CD4-positive, alpha-beta T cell treated with Interleukin-6 at 100 ng/mL for 8 hours (primary cell): ENCODE measurements at regions not wholly inside any gene's neighbourhood (a gene's known extent, or its start where the extent isn't known, plus 50 kb on each side); places are given as distances from the start of the nearest gene placed in this dataset.

Experiments
- DNase-seq: peaks from one replicate; pipeline ENCODE4 v3.0.0-alpha.2; 2020; ENCODE audit warnings: mixed read lengths, low spot score

DNA sequence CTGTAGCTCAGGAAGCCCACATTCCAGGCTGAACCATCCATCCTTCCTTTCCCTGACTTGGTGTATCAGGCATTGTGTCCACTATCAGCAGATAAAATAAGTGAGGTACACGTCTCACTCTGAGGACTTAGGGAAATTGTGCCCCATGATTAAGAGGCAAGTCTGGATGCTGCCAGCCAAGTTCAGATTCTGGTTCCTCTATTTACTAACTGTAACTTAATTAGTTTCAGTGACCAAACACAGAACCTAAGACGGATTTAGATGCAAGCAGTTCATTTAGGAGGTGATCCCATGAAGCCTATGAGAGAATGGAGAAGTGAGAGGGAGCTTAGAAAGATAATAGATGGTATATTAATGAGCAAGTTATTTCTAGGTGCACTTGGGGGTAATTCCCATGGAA is 56.6 kb upstream of the PACRGL start:
- DNase-seq = no peak

DNA sequence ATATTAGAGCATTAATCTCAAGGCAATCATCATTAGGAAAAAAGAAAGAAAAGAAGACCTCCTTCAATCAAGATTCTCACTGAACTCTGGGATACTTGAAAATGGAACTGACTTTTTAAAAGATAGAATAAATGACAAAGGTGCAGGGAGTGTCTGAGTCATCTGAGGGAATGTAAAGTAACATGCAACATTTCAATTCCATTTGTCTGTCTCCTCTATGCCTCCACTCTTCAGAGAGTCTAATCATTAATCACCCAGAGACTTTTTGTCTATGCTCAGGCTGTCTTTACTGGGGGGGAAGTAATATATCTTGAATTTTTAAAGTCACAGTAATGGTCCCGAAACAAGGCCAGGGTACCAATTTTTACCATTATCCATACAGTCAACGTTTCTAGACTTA is 55.0 kb upstream of the PACRGL start:
- DNase-seq = no peak

GRCh38 chr4:20646287-20646686 is 54.0 kb upstream of the PACRGL start:
- DNase-seq = no peak
